GM12878 (cell line): ENCODE measurements at regions not wholly inside any gene's neighbourhood (a gene's known extent, or its start where the extent isn't known, plus 50 kb on each side); places are given as distances from the start of the nearest gene placed in this dataset.

Source experiments
- ATAC-seq: fragments of 200-7000 bp; cut with Tn5 transposase; 3 replicates; pipeline ENCODE4 v1.9.1; 2020; ENCODE audit warnings: mild to moderate bottlenecking, moderate library complexity
- BruUV-seq: library from RNA; stranded (reverse); fragments of 400-500 nt; replicated peaks from 2 replicates; lab custom pipeline; 2021; lab: Mats Ljungman, UMichigan
- CTCF ChIA-PET: fragments of 300-600 bp; sonication (Branson Sonifier 250); formaldehyde crosslinking; extraction: SDS; loops from one replicate; lab custom pipeline; 2021; ENCODE audit warnings: inconsistent platforms; lab: Yijun Ruan, JAX
- POLR2A ChIA-PET: fragments of 350-600 bp; formaldehyde crosslinking; extraction: SDS; loops from one replicate; lab custom pipeline; 2021; ENCODE audit warnings: inconsistent platforms; lab: Charles Lee
- RAD21 ChIA-PET: fragments of 300-600 bp; sonication (Branson Sonifier 250); formaldehyde crosslinking; loops from one replicate; lab custom pipeline; 2023; ENCODE audit warnings: antibody characterized with exemption; ENCODE audit not compliant: unreplicated experiment; lab: Charles Lee
- SMC1A ChIA-PET: fragments of 300-600 bp; sonication (Branson Sonifier 250); formaldehyde crosslinking; loops from one replicate; lab custom pipeline; 2023; ENCODE audit not compliant: unreplicated experiment, uncharacterized antibody; lab: Charles Lee
- DNase-seq: peaks from one replicate; pipeline ENCODE4 v3.0.0-alpha.2; 2011; ENCODE audit warnings: low read depth, low spot score
- FAIRE-seq: peaks from 3 replicates; lab custom pipeline; 2011; peaks lifted over from hg19 to GRCh38; lab: Jason Lieb, UNC
- H2AFZ ChIP-seq: 2 replicates; pipeline ENCODE4 v1.6.0; 2011; ENCODE audit warnings: low read depth, low read length, control low read depth; ENCODE audit not compliant: control insufficient read depth
- H3K27ac ChIP-seq: 2 replicates; pipeline ENCODE4 v1.5.1; 2011; ENCODE audit warnings: control low read depth; ENCODE audit not compliant: control insufficient read depth, insufficient read depth
- H3K27me3 ChIP-seq, 2 experiments: replicated peaks in 1 of 2; 2 replicates each; pipeline versions ENCODE4 v1.6.0 to v1.6.1; 2011; ENCODE audit warnings: low read length in 1 of 2; ENCODE audit not compliant: control insufficient read depth in 2 of 2, insufficient read depth in 2 of 2
- H3K36me3 ChIP-seq, 2 experiments: 2 replicates each; pipeline ENCODE4 v1.5.1; 2011; ENCODE audit warnings: low read length in 1 of 2; ENCODE audit not compliant: control insufficient read depth in 2 of 2, insufficient read depth in 2 of 2
- H3K4me1 ChIP-seq: 2 replicates; pipeline ENCODE4 v1.6.1; 2011; ENCODE audit warnings: mild to moderate bottlenecking, low read length, moderate library complexity, mixed read lengths; ENCODE audit not compliant: control insufficient read depth, insufficient read depth
- H3K4me2 ChIP-seq: 2 replicates; pipeline ENCODE4 v1.6.0; 2011; ENCODE audit warnings: control low read depth; ENCODE audit not compliant: control insufficient read depth, insufficient read depth
- H3K4me3 ChIP-seq: fragments of 200-600 bp; sonication (generic); 2 replicates; pipeline ENCODE4 v1.5.1; 2016
- H3K79me2 ChIP-seq: 2 replicates; pipeline ENCODE4 v1.6.0; 2011; ENCODE audit warnings: low read length; ENCODE audit not compliant: control insufficient read depth, insufficient read depth
- H3K9ac ChIP-seq: 2 replicates; pipeline ENCODE4 v1.8.0; 2011; ENCODE audit warnings: low read length, control low read depth, mixed read lengths; ENCODE audit not compliant: control insufficient read depth, insufficient read depth
- H3K9me3 ChIP-seq: replicated peaks from 3 replicates; pipeline ENCODE4 v1.5.1; 2011; ENCODE audit warnings: mild to moderate bottlenecking, low read length; ENCODE audit not compliant: control insufficient read depth, insufficient read depth
- H4K20me1 ChIP-seq: 2 replicates; pipeline ENCODE4 v1.6.0; 2011; ENCODE audit not compliant: control insufficient read depth, insufficient read depth
- CHD2 ChIP-seq: IDR thresholded peaks from 2 replicates; pipeline ENCODE4 v1.6.1; 2011; ENCODE audit warnings: low read depth, low read length, improper control_type of control experiment, borderline replicate concordance
- ELK1 ChIP-seq: IDR thresholded peaks from 2 replicates; pipeline ENCODE4 v1.6.1; 2012; ENCODE audit warnings: low read depth, low read length, improper control_type of control experiment
- GATAD2B ChIP-seq: fragments of 450-650 bp; conservative IDR thresholded peaks from 2 replicates; pipeline ENCODE4 v1.6.1; 2017; ENCODE audit warnings: low read depth, mild to moderate bottlenecking, moderate library complexity
- MYB ChIP-seq: fragments of 150-350 bp; IDR thresholded peaks from 2 replicates; pipeline ENCODE4 v1.6.1; 2014; ENCODE audit warnings: mild to moderate bottlenecking, low read depth, low read length, borderline replicate concordance
- NFXL1 ChIP-seq: fragments of 450-650 bp; IDR thresholded peaks from 2 replicates; pipeline ENCODE4 v1.6.1; 2017; ENCODE audit warnings: antibody characterized with exemption, mild to moderate bottlenecking, borderline replicate concordance
- RUNX3 ChIP-seq: IDR thresholded peaks from 2 replicates; pipeline ENCODE4 v1.6.1; 2012; ENCODE audit warnings: low read length, inconsistent platforms
- SKIL ChIP-seq: fragments of 450-650 bp; IDR thresholded peaks from 2 replicates; pipeline ENCODE4 v1.6.1; 2017; ENCODE audit warnings: mild to moderate bottlenecking, low read depth, inconsistent platforms; ENCODE audit not compliant: poor library complexity, severe bottlenecking
- SUZ12 ChIP-seq: fragments of 200-600 bp; sonication (generic); IDR thresholded peaks from one replicate; pipeline ENCODE4 v1.6.1; 2018; ENCODE audit warnings: antibody characterized with exemption, mild to moderate bottlenecking; ENCODE audit not compliant: unreplicated experiment
- WGBS: methylation state at CpG from one replicate; pipeline ENCODE4 v1.1.6; 2016; ENCODE audit warnings: low lambda C conversion rate; ENCODE audit not compliant: insufficient replicate concordance, insufficient coverage; ENCODE audit errors: missing lambda C conversion rate; 5-methylcytosine and 5-hydroxymethylcytosine counted together
- in situ Hi-C: fragments of 300-500 bp; cut with MboI; formaldehyde crosslinking; loops from 9 replicates; pipeline ENCODE4 v1.14.3; 2018; ENCODE audit warnings: mixed read lengths
- intact Hi-C: fragments of 100-400 bp; cut with micrococcal nuclease; formaldehyde crosslinking; loops from one replicate; pipeline ENCODE4 v1.14.2; 2022; ENCODE audit not compliant: unreplicated experiment

GRCh38 chr10:33529234-33529633, 194.8 kb upstream of the NRP1 start:
- FAIRE-seq, result no peak

DNA sequence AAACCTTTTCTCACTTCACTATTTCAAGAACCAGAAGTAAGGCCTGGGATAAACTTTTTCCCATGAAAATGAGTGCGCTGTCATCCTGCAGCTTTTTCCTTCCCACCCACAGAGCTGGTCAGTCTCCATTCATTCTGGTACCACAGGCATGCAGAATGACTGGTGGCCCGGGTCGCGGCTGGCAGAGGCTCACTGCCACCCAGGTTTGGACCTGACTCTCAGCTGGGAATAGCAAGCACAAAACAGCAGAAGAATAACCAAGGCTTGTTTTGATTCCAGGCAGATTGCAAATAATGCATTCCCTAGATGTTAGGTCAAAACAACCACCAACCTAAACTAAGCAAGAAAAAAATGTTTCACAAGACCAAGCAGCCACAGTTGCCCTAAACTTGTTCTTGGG, 190.5 kb upstream of the NRP1 start:
- H3K27me3 ChIP-seq, result no peaks in the 10 kb centered on the region
- CTCF ChIA-PET, result no interaction called here
- H3K4me1 ChIP-seq, result no peaks in the 10 kb centered on the region
- H3K27ac ChIP-seq, result no peak overlapping the region
- no peak overlapping the region for H3K4me3 ChIP-seq
- in situ Hi-C loops, result no loop called here
- SMC1A ChIA-PET, result interaction anchor here (0.7 kb wide), 1 partner anchor 36 kb away, joined by 4 read pairs; no protein-coding TSS in a partner anchor
- POLR2A ChIA-PET, result no interaction called here
- H3K79me2 ChIP-seq, result no peaks in the 10 kb centered on the region
- no peak for DNase-seq
- RAD21 ChIA-PET, result no interaction called here
- WGBS, result 95% methylated on average over 4 of the region's 4 CpGs
- no peaks in the 10 kb centered on the region for H4K20me1 ChIP-seq
- H3K4me2 ChIP-seq, result no peak overlapping the region
- H2AFZ ChIP-seq, result no peak overlapping the region
- no peaks in the 10 kb centered on the region for H3K36me3 ChIP-seq
- H3K9ac ChIP-seq, result no peak overlapping the region
- no peak for FAIRE-seq
- intact Hi-C loops, result no loop called here
- no TSS peak for BruUV-seq
- no peak for ATAC-seq
- no peaks in the 10 kb centered on the region for H3K9me3 ChIP-seq
- TF ChIP-seq CHD2, result no peak
- no peak for TF ChIP-seq GATAD2B
- TF ChIP-seq SKIL, result no peak
- no peak for TF ChIP-seq SUZ12
- no peak for TF ChIP-seq RUNX3
- TF ChIP-seq ELK1, result no peak
- TF ChIP-seq NFXL1, result no peak

More at GRCh38 chr10:33529234-33529633, 194.8 kb upstream of the NRP1 start:
- Histone ChIP-seq H3K4me3 (no peak overlapping the region), H4K20me1 (no peaks in the 10 kb centered on the region), H3K4me2 (no peak overlapping the region), H3K27me3 (no peaks in the 10 kb centered on the region), H3K27ac (no peak overlapping the region), H3K4me1 (no peaks in the 10 kb centered on the region), H3K9ac (no peak overlapping the region), H3K9me3 (no peaks in the 10 kb centered on the region), H2AFZ (no peak overlapping the region), H3K36me3 (no peaks in the 10 kb centered on the region), H3K79me2 (no peaks in the 10 kb centered on the region)
- ChIA-PET CTCF (no interaction called here), SMC1A (no interaction called here), RAD21 (no interaction called here), POLR2A (no interaction called here)
- in situ Hi-C loops (no loop called here), intact Hi-C loops (no loop called here)
- TF ChIP-seq MYB, result no peak
- TF ChIP-seq SKIL, result no peak
- BruUV-seq, result no TSS peak
- ATAC-seq, result no peak
- DNase-seq, result no peak
